ENCODE measurements at regions not wholly inside any gene's neighbourhood (a gene's known extent, or its start where the extent isn't known, plus 50 kb on each side); places are given as distances from the start of the nearest gene placed in this dataset.

- H3K27me3 ChIP-seq (ENCODE audit: insufficient read depth): no peaks in the 10 kb centered on the region
- 85% methylated on average over 3 of the region's 3 CpGs for WGBS (ENCODE audit: low lambda C conversion rate)
- no peaks in the 10 kb centered on the region for H3K9me2 ChIP-seq
- H3K9me3 ChIP-seq: no peaks in the 10 kb centered on the region
- no peak for TF ChIP-seq EP300 (IDR thresholded peaks at IDR 0.05; ENCODE audit: borderline replicate concordance in 1 of 2, low read depth in 1 of 2, low read length in 1 of 2)
- no peak for TF ChIP-seq RXRA (IDR thresholded peaks at IDR 0.05; ENCODE audit: borderline replicate concordance, low read depth)
- TF ChIP-seq RCOR1 (IDR thresholded peaks at IDR 0.05; ENCODE audit: low read length): no peak
- TF ChIP-seq RAD21 (IDR thresholded peaks at IDR 0.05; ENCODE audit: low read length): no peak
- no peak for TF ChIP-seq REST (IDR thresholded peaks at IDR 0.05; ENCODE audit: low read depth, low read length)
- TF ChIP-seq USF2 (IDR thresholded peaks at IDR 0.05; ENCODE audit: borderline replicate concordance, low read depth, low read length): no peak
- TF ChIP-seq JUND (IDR thresholded peaks at IDR 0.05): no peak
- TF ChIP-seq CHD2 (IDR thresholded peaks at IDR 0.05; ENCODE audit: low read length, partially characterized antibody): no peak
- TF ChIP-seq PBX3 (IDR thresholded peaks at IDR 0.05): no peak
- no peak for TF ChIP-seq YY1 (IDR thresholded peaks at IDR 0.05; ENCODE audit: low read depth)
- no peak for TF ChIP-seq TEAD4 (IDR thresholded peaks at IDR 0.05; ENCODE audit: borderline replicate concordance, insufficient read depth)
- no peak for TF ChIP-seq IRF3 (IDR thresholded peaks at IDR 0.05; ENCODE audit: low read depth, low read length)
- TF ChIP-seq USF1 (IDR thresholded peaks at IDR 0.05; ENCODE audit: borderline replicate concordance, low read depth): no peak
- no peak for TF ChIP-seq MXI1 (IDR thresholded peaks at IDR 0.05; ENCODE audit: low read depth, low read length)
- no peak for TF ChIP-seq RFX5 (IDR thresholded peaks at IDR 0.05; ENCODE audit: low read length)
- no peak for TF ChIP-seq SIN3A (IDR thresholded peaks at IDR 0.05; ENCODE audit: borderline replicate concordance, low read depth, low read length)
- ChIA-PET POLR2A (no interaction called here), CTCF (no interaction called here)
- peaks cover 0 to 17% of the 10 kb centered on the region in 2 experiments; a peak in 2 of 4 replicates for H3K4me1 ChIP-seq (ENCODE audit: control insufficient read depth in 1 of 2, insufficient read depth in 2 of 2, low read depth in 1 of 2, low read length in 1 of 2)
- no peak overlapping the region for H3K27ac ChIP-seq (ENCODE audit: low read depth in 2 of 2, low read length in 1 of 2)
- no peaks in the 10 kb centered on the region for H3F3A ChIP-seq (replicated peaks; ENCODE audit: insufficient read depth)
- H3K4me2 ChIP-seq: no peak overlapping the region
- H3K36me3 ChIP-seq (replicated peaks in 1 of 2; ENCODE audit: control insufficient read depth in 1 of 2, insufficient read depth in 2 of 2, low read length in 1 of 2): no peaks in the 10 kb centered on the region
- no peak overlapping the region for H3K4me3 ChIP-seq (ENCODE audit: low read depth in 2 of 2, low read length in 1 of 2)
- H2AFZ ChIP-seq (ENCODE audit: low read depth): no peak overlapping the region
- no peak overlapping the region for H3K9ac ChIP-seq
- H3K79me2 ChIP-seq (ENCODE audit: insufficient read depth): no peaks in the 10 kb centered on the region
- no peak for DNase-seq
- no peaks in the 10 kb centered on the region for H4K20me1 ChIP-seq (ENCODE audit: insufficient read depth)
Measured at GRCh38 chr4:155569471-155569870, 97.2 kb upstream of the GUCY1A1 start.
